Tongue (tissue), 1 donor: ENCODE measurements at regions not wholly inside any gene's neighbourhood (a gene's known extent, or its start where the extent isn't known, plus 50 kb on each side); places are given as distances from the start of the nearest gene placed in this dataset.
A peak's percentile ranks its signal among the peaks of the same experiment; 100 is the strongest.
"Not testable (repeated sequence)": the region's sequence is repeated elsewhere in the genome, so short reads cannot be mapped to it uniquely, and the experiment has no call there.

Experiments used
- DNase-seq: peaks from one replicate; pipeline ENCODE4 v3.0.0-alpha.2; 2015

DNA sequence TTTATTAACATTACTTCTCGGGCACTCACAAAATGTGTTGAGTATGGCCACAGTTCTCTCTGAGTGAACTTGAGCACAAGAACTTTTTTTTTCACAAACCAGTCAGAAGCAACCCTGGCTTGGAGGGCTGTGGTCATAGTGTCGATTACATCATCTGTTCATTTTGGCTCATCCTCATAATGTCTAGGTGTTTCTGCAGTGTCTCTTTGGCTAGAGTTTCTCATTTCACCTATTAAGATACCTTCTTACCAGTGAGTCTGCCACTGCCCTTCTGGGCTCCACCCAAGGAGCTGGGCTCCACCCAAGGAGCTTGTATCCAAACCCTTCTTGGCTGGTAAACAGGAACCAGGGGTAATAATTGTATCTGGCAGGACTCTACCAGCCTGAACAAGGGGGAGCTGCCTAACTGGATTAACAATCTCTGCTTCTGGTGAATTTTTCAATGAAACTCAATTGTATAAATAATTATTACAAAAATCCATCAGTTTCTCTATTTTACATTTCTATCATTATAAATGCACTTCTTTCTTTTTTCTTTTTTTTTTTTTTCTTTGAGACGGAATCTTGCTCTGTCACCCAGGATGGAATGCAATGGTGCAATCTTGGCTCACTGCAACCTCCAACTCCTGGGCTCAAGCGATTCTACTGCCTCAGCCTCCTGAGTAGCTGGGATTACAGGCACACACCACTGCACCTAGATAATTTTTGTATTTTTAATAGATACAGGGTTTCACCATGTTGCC is 667.7 kb upstream of the SLIT2 start:
- DNase-seq, result no peak

DNA sequence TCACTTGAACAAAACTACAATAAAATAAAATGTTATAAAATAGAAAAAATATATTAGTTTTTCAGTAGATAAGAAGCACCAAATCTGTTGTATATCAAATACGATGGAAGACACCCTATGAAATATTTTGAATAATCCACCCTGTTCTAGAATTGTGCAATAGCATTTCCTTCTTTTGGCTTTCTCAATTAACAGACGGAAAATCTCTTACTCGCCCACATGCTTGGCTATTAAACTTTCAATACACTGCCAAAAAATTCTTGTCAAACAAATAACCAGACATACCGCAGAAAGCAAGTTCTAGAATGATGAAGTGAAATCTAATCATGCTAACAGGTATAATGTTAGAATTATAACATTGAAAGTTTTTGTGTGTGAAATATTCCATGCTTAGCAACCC is 671.6 kb upstream of the SLIT2 start:
- no peak for DNase-seq

DNA sequence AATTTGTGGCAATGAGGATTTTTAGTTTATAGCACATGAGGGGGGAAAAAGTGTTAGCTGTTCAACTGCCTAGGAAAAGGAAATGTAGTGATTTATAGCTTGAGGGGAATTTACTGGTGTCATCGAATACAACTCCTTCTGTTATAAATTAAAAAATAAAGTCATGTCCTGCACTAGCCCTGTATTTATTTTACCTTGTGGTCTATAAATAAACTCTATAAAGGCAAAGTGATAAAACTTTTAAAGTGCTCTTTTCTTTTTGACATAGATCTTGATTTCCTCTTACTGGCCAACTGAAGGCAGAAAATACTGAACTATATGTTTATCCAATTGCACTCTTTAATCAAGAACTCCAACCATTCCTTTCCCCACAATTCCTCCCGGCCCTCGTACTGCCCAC is 672.1 kb upstream of the SLIT2 start:
- DNase-seq, result no peak

DNA sequence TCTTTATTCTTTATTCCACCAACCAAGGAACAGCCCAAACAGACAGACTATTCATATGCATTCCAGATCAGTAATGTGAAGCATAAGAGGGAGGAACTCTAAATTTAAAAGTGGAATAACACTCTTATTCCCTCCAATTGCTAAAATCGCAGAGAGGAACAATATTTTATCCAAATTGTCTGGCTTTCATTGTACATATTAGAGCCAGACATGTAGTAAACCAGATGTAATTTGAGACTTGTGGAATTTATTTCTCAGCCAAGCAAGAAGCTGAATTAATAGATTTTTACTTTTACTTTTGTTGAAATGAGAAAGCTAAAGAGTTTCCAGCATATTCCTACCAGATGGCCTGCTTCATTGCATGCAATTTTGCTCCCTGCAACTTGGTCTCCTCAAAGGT is 674.6 kb upstream of the SLIT2 start:
- DNase-seq, result peak; percentile 48

DNA sequence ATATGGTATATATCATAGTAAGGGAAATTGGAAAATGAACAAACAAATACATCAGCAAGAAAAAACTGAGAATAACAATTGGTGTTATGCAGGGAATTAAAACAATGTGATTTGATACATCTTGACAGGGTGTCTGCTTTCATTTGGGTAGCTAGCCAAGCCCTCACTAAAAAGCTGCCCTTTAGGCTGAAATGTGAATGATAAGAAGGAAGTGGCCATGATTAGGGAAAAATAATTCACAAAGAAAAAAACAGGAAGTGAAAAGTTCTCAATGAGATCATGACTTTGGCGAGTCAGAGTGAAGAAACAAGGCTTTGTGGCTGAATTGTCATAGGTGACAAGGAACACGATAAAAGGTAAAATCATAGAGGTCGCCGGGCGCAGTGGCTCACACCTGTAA is 675.8 kb upstream of the SLIT2 start:
- DNase-seq, result peak; percentile 17

DNA sequence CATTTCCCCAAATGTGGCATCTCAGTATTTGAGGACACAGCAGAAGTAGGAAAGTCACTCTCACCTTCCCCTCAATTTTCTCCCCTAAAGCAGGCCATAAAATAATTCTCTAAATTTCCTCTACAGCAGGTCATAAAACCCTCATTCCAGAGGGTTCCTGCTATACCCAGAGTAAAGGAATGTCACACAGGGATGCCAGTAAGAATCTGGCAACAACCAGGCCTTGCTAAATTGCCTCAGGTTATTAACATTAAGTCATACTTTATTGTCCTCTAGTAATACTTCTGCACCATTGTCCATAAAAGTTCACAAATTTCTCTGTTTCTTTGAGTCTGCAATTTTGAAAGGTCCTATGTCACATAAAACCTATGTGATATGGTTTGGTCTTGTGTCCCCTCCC is 685.7 kb upstream of the SLIT2 start:
- DNase-seq, result no peak

DNA sequence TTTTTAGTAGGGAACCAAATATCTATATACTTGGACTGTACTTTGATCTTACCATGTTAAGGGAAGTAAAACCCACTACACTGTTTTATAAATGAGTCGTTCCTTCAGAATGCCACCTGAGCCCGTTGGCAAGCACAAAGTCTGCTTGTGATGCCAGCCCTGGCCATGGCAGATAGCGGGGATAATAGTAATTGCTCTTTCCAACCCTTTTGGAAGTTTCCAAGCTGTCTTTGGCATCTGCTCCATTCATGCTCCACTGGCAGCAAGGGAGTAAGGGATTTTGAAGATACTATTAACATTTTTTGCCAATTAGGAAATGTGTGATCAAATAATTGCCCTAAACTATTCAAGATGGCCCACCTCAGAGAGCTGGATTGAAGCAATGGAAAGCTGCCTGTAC is 689.2 kb upstream of the SLIT2 start:
- no peak for DNase-seq

DNA sequence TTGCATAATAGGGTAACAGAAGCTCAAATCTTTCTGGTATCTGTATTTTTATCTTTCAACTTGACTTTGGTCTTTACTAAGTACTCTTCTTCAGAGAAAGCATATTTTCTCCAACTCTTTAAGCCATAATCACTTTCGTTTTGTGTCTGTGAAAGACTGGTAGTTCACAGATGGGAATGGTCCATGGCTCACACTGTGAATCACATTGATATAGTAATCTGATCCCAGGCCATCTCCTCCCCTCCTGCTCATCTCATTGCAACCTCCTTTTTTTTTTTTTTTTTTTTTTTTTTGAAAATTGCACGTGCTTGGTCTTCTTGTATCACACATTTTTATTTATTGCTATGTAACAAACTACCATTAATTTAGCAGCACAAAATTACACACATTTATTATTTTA is 694.5 kb upstream of the SLIT2 start:
- no peak for DNase-seq

DNA sequence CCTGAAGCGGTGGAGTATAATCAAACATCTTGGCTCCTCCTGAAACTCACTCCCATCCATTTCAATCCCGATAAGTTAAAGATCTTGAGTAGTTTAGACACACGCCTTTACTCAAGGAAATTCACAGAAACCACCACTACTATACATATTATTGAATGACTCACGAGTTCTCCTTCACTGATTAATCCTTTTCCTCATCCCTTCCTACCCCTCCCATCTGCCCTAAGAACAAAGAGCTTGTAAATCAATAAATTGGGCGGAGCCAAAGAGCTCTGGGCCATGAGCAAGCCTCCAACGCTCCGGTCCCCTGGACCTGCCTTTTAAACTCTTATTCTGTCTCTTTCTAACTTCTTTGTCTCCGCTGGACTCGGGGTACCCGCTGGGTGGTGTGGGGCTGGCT is 695.4 kb upstream of the SLIT2 start:
- DNase-seq, result not testable (repeated sequence)

DNA sequence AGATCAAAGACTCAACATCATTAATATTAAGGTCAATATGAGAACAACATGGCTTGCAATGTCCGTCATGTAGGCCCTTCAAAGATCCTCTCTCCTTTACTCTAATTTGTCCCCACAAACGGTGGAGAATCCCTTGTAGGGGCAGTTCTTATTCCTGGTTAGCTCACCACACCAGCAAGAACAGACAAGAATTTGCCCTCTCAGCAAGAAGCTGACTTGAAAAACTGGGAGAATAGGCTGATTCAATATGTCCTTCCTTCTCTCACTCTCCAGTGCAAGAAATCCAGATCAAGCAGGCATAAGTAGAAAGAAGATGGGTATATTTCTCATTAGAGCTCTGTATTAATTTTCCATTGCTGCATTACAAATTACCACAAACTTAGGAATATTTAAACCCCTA is 704.2 kb upstream of the SLIT2 start:
- DNase-seq, result no peak

DNA sequence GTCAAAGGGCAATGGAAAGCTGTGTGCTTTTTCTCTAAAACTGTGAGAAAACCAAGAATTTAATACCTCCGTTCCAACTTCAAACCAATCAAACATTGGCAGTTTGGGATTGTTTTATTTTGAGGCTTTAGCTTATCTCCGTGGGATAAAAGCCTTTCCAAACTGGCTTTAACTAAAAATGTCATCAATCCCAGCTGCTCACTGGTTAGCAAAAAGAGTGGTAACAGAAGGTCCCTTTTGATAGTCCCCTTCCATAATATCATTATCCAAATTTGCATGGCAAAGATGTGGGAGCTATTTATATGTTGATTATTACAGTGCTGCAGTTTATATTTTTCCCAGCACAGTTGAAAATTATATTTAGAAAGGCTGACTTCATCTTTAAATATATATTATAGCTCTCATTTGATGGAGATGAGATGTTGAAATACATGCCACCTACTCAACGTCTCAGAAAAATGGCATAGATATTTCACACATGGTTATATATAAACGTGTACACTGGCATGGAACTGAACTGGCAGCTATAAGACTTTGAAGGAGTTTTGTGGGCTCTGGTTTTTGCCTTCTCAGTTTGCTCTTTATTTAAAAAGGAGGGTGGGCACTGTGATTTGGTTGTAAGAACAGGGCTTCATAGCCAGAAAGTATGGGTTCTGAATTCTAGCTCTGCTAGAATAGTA is 707.1 kb upstream of the SLIT2 start:
- no peak for DNase-seq

DNA sequence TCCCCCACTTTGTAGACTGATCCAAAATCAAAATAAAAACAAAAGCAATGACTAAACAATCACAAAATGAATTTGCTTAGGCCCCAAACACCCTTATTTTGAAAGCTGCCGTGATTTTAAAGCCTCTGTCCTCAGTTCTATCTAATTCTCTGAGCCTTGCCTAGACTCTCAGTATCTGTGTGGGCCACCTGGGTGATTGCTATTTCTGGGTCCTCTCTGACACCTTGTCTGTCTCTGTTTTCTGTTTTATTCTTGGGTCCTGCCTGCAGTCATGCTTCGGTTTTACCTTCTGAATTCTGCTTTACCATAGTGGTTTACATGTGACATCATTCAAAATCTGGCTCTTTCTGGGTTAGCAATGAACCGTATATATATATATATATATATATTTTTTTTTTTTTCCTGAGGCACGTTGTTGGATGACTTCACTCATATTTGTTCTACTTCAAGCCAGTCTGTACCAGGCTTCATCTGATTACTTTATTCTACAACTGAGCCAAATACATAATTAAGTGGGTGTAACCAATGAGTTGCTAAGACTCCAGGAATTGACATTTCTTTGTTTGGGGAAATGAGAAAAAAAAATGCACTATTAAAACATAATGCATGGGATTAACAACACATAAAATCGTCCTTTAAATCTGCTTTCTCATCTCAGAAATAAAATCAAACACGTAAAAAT is 710.7 kb upstream of the SLIT2 start:
- no peak for DNase-seq

DNA sequence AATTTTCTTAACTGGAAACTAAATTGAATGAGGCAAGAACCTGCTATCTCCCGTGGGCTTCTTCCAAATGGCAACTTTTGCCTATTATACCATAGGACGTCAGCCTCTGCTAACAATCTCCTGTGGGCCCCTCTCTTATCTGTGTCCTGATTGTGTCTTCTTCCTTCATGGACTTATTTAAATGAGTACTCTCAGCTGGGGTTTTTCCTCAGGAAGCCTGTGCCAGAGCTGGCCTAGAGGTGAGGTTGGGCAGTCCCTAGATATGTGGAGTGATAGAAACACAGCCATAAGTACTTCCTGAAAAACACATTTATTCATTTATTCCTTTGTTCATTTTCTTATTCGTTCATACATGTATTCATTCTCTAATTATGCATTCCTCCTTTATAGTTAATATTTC is 712.5 kb upstream of the SLIT2 start:
- no peak for DNase-seq

DNA sequence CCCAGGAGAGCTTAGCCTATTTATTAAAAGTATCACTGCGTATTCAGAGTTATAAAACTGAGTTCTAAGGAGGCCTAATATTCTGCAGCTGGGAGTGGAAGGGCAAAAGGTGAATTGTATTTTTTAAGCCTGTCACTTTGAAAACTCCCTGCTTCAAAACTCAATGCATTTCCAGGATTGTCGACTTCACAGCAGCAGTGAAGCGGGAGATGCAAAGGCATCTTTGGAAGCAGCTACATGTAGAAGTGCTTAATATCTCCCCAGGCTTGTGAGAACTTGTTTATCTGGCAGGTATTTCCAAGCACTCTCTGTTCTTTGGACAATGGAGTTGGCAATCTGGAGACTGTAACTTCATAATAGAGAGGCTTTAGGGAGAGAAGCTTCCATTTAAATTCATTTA is 717.5 kb upstream of the SLIT2 start:
- DNase-seq, result peak; percentile 26

DNA sequence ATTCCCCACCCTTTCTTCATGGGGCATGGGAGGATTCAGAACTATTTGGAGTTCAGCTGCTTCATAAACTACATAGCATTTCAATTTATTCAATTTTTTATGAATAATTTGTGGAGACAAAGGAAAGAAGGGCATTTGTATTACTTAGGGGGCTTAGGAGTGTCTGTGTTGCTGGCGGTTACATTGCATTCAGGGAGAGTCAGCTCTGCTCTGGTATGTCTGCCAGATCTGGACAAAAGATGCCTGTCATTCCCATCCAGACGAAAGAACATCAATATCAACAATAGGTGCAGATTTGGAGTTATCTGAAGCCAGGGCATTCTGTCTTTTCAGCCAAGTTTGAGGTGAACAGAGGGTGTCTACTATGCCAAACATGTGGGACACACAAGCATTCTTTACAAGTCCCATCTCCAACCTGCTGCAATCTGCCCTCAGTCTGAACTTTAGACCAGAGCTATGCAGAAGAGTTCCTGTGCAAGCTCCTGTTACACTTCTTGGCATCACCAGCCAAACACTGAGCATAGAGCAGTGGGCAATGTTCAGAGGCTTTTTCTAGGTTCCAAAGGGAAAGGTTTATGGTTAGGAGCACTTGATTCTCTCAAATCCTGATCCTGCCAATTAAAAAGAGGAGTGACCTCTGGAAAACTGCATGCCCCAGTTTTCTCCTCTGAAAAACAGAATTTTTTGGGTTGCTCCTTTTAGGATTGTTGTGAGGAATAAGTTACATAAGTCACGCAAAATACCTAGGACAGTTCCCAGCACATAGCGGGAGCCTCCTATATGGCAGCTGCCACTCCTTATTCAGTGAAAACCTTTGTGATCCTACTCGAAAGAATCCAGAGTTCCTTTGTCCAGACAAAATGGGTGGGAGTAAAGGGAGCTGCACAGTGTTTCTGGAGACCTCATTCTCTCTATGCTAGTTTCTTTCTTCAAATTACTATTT is 719.5 kb upstream of the SLIT2 start:
- peak; percentile 11 for DNase-seq

DNA sequence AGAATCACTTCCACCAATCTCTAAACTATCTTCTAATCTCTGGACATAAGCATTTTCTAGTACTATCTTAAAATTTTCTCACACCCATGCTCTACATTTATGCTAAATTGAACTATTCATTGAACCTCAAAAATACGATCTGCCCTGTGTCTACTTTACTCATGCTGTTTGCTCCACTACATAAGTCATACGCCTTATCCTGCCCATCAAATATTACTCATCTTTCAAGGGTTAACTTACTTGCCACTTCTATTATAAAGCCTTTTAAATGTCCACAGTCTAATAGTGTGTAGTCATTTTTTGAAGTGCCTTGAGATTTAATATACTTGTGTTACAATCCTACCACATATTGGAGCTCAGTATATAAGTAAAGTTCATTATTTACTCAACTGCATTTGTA is 727.7 kb upstream of the SLIT2 start:
- DNase-seq, result no peak

DNA sequence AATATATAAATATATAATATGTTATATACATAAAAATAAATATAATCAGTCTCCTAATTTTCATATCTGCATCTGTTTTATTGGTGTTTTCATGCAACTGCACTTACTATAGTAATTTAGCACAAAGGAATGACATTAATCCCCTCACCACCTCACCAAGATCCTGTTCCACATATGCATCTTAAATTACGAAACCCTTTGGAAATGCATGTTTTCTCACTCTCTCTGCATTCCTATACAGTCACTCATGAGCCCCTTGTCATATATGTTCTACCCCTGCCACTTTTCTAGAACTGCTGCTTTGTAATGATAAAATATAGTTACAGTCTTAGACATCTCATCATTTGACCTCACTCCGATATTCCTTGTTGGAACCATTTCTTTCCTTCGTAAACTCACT is 728.7 kb upstream of the SLIT2 start:
- no peak for DNase-seq

DNA sequence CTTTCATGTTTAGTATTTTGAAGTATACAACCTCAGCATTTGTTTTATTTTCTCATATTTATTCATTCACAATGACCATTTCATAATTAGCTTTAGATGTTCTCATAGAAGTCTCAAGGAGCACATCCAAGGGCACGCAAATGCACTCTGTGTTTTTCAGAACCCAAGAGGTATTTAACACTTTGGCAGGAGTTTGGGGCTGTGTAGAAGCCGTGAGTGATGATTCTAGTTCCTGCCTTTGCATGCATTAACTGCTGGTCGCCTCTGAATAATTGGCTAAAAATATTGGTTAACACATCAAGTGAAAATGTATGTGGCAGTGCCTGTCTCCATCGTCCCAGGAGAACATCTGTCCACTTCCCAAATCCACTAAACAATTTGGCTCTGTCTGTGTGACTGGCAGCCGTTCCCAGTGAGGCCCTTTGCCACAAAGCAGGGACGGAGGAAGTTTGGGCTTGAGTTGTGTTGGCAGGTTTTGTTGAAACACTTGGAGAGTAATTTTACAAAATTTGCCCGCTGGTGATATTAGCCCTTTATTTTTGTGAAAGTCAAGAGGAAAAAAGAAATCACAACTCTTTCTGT is 730.7 kb upstream of the SLIT2 start:
- no peak for DNase-seq

DNA sequence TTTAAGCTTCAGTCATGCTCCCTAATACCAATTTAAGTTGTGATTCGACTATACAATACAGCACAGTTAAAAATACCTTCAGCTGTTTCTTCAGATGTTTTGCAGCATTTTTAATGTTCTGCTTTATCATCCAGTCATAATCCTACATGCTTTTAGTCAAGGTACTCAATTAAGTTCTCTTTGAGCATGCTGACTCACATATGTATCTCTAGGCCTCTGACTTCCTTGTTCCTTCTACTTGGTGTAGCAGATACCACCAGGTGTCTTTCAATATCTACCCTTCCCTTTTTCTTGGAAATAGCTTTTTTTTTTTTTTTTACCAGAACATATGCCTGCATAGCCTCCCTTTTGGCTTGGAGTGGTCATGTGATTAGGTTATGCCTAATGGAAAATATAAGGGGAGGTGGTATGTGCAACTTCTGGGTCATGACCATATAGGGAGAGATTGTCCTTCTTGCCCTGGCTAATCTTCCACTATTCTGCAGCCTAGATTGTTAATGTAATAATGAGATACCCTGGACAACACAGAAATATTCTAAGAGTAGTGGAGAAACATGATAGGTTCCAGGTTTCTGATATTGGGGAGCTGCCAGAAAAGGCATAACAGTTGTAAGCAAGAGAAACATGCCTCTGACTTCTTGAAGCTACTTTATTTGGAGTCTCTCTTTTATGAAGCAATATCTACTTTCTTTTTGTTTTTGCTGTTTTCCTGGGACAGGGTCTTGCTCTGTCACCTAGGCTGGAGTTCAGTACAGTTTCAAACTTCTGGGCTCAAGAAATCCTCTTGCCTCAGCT is 737.2 kb upstream of the SLIT2 start:
- DNase-seq, result peak; percentile 2

DNA sequence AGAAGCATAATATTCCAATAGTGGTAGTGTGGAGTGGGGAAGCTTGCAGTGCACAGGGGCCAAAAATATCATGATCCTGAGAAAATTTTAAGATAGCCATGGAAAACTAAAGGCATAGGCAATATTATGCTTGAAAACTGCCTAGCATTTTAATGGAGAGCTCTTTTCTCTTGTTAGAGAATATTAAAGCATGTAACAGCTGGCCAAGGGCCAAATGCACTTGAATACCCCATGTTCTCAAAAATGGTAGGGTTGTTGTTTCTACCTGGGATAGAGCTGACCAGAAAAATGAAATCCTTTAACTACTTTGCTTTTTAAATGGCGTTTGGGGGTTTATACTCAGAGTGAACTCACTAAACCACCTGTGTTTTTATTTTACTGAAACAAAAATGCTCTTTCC is 739.6 kb upstream of the SLIT2 start:
- peak; percentile 2 for DNase-seq

DNA sequence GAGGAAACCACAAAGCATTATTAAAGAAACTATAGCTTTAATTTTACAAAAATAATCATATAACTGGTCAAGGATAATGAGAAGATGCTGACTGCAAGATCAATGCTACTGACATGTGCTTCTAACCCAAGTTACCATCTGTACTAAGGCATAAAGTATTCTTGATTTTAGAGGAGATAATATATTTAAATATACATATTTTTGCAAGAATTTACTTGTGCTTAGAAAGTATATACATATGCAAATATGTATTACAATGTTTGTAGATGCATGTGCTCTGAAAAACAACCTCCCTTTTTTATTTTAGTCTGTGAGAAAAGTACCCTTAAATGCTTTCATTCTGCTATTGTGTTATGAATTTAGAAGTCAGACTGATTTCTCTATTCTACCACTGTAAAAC is 740.7 kb upstream of the SLIT2 start:
- no peak for DNase-seq
